Right atrium auricular region (tissue), 2 donors: ENCODE measurements at regions not wholly inside any gene's neighbourhood (a gene's known extent, or its start where the extent isn't known, plus 50 kb on each side); places are given as distances from the start of the nearest gene placed in this dataset.
A peak's percentile ranks its signal among the peaks of the same experiment; 100 is the strongest.

Experiments used
- DNase-seq: peaks from one replicate; pipeline ENCODE4 v3.0.0-alpha.2; 2019; ENCODE audit warnings: low spot score
- H3K27ac ChIP-seq, 2 donors: fragments of 200-600 bp; sonication (generic); 1 replicate in 1 of 2; 2 replicates in 1 of 2; pipeline ENCODE4 v1.5.1; 2016 to 2019
- H3K27me3 ChIP-seq, 2 donors: fragments of 200-600 bp; sonication (generic); one replicate each; pipeline versions ENCODE4 v1.5.1 to v1.6.0; 2017 to 2019
- H3K36me3 ChIP-seq: fragments of 200-600 bp; sonication (generic); one replicate; pipeline ENCODE4 v1.5.1; 2016
- H3K4me1 ChIP-seq, 2 donors: fragments of 200-600 bp; sonication (generic); one replicate each; pipeline versions ENCODE4 v1.5.1 to v1.6.0; 2017 to 2019
- H3K4me3 ChIP-seq, 2 donors: fragments of 200-600 bp; sonication (generic); 1 replicate in 1 of 2; 2 replicates in 1 of 2; pipeline ENCODE4 v1.5.1; 2017 to 2019; ENCODE audit warnings: mild to moderate bottlenecking in 1 of 2, moderate library complexity in 1 of 2
- H3K9me3 ChIP-seq, 2 donors: fragments of 200-600 bp; sonication (generic); one replicate each; pipeline ENCODE4 v1.5.1; 2019
- CTCF ChIP-seq, 2 donors: fragments of 200-600 bp; sonication (generic); IDR thresholded peaks; one replicate each; pipeline ENCODE4 v1.5.1; 2019; ENCODE audit warnings: antibody characterized with exemption in 2 of 2

GRCh38 chr6:18973251-18973650 lies 586.1 kb downstream of the RNF144B start:
- Histone ChIP-seq H3K27ac (no peak overlapping the region), H3K4me3 (no peak overlapping the region), H3K27me3 (no peaks in the 10 kb centered on the region), H3K36me3 (no peaks in the 10 kb centered on the region), H3K9me3 (no peaks in the 10 kb centered on the region), H3K4me1 (peaks cover 0 to 8% of the 10 kb centered on the region in 2 donors)
- DNase-seq = no peak
- no peak for TF ChIP-seq CTCF (IDR thresholded peaks at IDR 0.05)

DNA sequence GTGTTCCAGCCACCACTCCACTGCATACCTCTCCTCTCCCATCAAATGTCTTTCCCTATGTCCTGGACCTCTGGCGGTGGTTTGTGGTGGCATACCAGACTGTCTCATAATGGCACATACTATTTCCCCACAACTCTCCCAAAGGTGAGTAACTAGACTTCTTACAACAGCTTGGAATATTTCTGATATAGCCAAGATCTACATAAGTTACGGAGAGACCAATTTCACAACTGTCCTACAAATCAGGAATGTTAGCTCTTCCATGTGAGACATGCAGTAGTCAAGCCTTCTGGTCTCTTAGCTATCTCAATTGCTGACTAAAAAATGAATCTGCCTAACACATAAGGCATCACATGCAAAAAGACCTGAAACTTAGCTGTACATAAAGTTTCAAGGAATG lies 588.9 kb downstream of the RNF144B start:
- Histone ChIP-seq H3K27ac (no peak overlapping the region), H3K4me1 (peaks cover 0 to 13% of the 10 kb centered on the region in 2 donors), H3K36me3 (no peaks in the 10 kb centered on the region), H3K9me3 (no peaks in the 10 kb centered on the region), H3K27me3 (no peaks in the 10 kb centered on the region), H3K4me3 (no peak overlapping the region)
- no peak for TF ChIP-seq CTCF (IDR thresholded peaks at IDR 0.05)
- no peak for DNase-seq

GRCh38 chr6:18976966-18977365 lies 589.8 kb downstream of the RNF144B start:
- TF ChIP-seq CTCF (IDR thresholded peaks at IDR 0.05) = no peak
- H3K4me3 ChIP-seq = no peak overlapping the region
- H3K9me3 ChIP-seq = no peaks in the 10 kb centered on the region
- no peaks in the 10 kb centered on the region for H3K36me3 ChIP-seq
- no peak for DNase-seq
- H3K27me3 ChIP-seq = no peaks in the 10 kb centered on the region
- H3K27ac ChIP-seq = no peak overlapping the region
- peaks cover 0 to 13% of the 10 kb centered on the region in 2 donors for H3K4me1 ChIP-seq

- DNase-seq = no peak
- H3K36me3 ChIP-seq = no peaks in the 10 kb centered on the region
- no peaks in the 10 kb centered on the region for H3K9me3 ChIP-seq
- H3K4me1 ChIP-seq = peaks cover 0 to 13% of the 10 kb centered on the region in 2 donors
- TF ChIP-seq CTCF (IDR thresholded peaks at IDR 0.05) = no peak
- H3K4me3 ChIP-seq = no peak overlapping the region
- H3K27ac ChIP-seq = peak overlapping the region in 1 of 2 donors; percentile 73
- no peaks in the 10 kb centered on the region for H3K27me3 ChIP-seq
These were observed 591.4 kb downstream of the RNF144B start for GRCh38 chr6:18978337-18979128.

DNA sequence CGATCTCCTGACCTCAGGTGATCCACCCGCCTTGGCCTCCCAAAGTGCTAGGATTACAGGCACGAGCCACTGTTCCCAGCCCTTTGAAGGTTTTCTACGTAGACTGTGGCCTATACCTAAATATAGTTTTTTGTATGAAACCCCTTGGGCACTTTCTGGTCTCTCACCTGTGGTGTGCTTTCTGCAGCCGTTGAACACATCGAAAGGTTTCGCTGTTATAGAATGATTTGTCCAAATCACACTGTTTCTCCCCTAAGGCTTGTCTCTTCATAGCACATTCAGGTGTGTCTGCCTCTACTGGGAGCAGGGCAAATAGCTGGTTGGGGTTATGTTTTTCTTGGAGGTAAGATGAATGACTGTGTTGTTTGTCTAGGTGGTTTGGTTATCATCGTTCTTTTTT lies 597.9 kb downstream of the RNF144B start:
- no peaks in the 10 kb centered on the region for H3K9me3 ChIP-seq
- no peak for TF ChIP-seq CTCF (IDR thresholded peaks at IDR 0.05)
- DNase-seq = no peak
- H3K4me1 ChIP-seq = peaks cover 0 to 1% of the 10 kb centered on the region in 2 donors
- no peaks in the 10 kb centered on the region for H3K36me3 ChIP-seq
- H3K27ac ChIP-seq = no peak overlapping the region
- H3K4me3 ChIP-seq = no peak overlapping the region
- no peaks in the 10 kb centered on the region for H3K27me3 ChIP-seq

- Histone ChIP-seq H3K27me3 (no peaks in the 10 kb centered on the region), H3K4me3 (no peak overlapping the region), H3K36me3 (no peaks in the 10 kb centered on the region), H3K9me3 (no peaks in the 10 kb centered on the region), H3K27ac (no peak overlapping the region), H3K4me1 (peaks cover 0 to 4% of the 10 kb centered on the region in 2 donors)
- no peak for TF ChIP-seq CTCF (IDR thresholded peaks at IDR 0.05)
- DNase-seq = no peak
These were observed 598.8 kb downstream of the RNF144B start for GRCh38 chr6:18985996-18986395.
